HEK293 (cell line): ENCODE measurements at regions not wholly inside any gene's neighbourhood (a gene's known extent, or its start where the extent isn't known, plus 50 kb on each side); places are given as distances from the start of the nearest gene placed in this dataset.

Experiments used
- CTCF ChIA-PET: fragments of 350-600 bp; formaldehyde crosslinking; extraction: SDS; loops from one replicate; lab custom pipeline; 2021; ENCODE audit warnings: antibody characterized with exemption; lab: Yijun Ruan, JAX
- POLR2A ChIA-PET: fragments of 300-600 bp; formaldehyde crosslinking; extraction: SDS; loops from one replicate; lab custom pipeline; 2020; ENCODE audit warnings: antibody characterized with exemption, inconsistent platforms; lab: Yijun Ruan, JAX
- H3K27ac ChIP-seq: fragments of 200-500 bp; sonication (Bioruptor generic); 2 replicates; pipeline ENCODE4 v1.5.1; 2014; ENCODE audit warnings: low read depth, low read length, control low read depth, inconsistent platforms; ENCODE audit errors: extremely low read depth
- H3K36me3 ChIP-seq, 2 experiments: fragments of 200-500 bp in 1 of 2; sonication (Bioruptor generic) in 1 of 2; 1 replicate in 1 of 2; 2 replicates in 1 of 2; pipeline ENCODE4 v1.5.1; 2014 to 2017; ENCODE audit warnings: inconsistent platforms in 2 of 2, low read length in 2 of 2; ENCODE audit not compliant: control insufficient read depth in 2 of 2, insufficient read depth in 1 of 2
- H3K4me1 ChIP-seq: fragments of 200-500 bp; sonication (Bioruptor generic); 2 replicates; pipeline ENCODE4 v1.5.1; 2014; ENCODE audit warnings: mild to moderate bottlenecking, low read length, inconsistent platforms; ENCODE audit not compliant: control insufficient read depth, insufficient read depth
- H3K4me3 ChIP-seq: 2 replicates; pipeline ENCODE4 v1.5.1; 2011; ENCODE audit warnings: low read depth, mild to moderate bottlenecking, control low read depth, low read length, moderate library complexity
- H3K9me3 ChIP-seq: fragments of 200-500 bp; sonication (Bioruptor generic); 2 replicates; pipeline ENCODE4 v1.5.1; 2014; ENCODE audit warnings: low read depth, low read length, inconsistent platforms; ENCODE audit not compliant: control insufficient read depth, insufficient read depth
- GLIS2 ChIP-seq: fragments of 450-650 bp; formaldehyde crosslinking; IDR thresholded peaks from 2 replicates; pipeline ENCODE4 v1.5.1; 2016; ENCODE audit warnings: missing biosample characterization, missing genetic modification characterization
- RBAK ChIP-seq: fragments of 450-650 bp; formaldehyde crosslinking; IDR thresholded peaks from 2 replicates; pipeline ENCODE4 v1.5.1; 2016; ENCODE audit warnings: missing biosample characterization, missing genetic modification characterization
- SCRT2 ChIP-seq: fragments of 450-650 bp; formaldehyde crosslinking; IDR thresholded peaks from 2 replicates; pipeline ENCODE4 v1.5.1; 2016; ENCODE audit warnings: missing biosample characterization, missing genetic modification characterization
- ZBTB49 ChIP-seq: fragments of 450-650 bp; formaldehyde crosslinking; IDR thresholded peaks from 2 replicates; pipeline ENCODE4 v1.5.1; 2016; ENCODE audit warnings: missing biosample characterization, missing genetic modification characterization, low read depth
- ZEB2 ChIP-seq: fragments of 450-650 bp; formaldehyde crosslinking; IDR thresholded peaks from 2 replicates; pipeline ENCODE4 v1.5.1; 2016; ENCODE audit warnings: missing biosample characterization, missing genetic modification characterization
- ZFHX2 ChIP-seq: fragments of 450-650 bp; formaldehyde crosslinking; conservative IDR thresholded peaks from 2 replicates; pipeline ENCODE4 v1.5.1; 2016; ENCODE audit warnings: missing biosample characterization, missing genetic modification characterization
- ZIC2 ChIP-seq: fragments of 450-650 bp; formaldehyde crosslinking; IDR thresholded peaks from 2 replicates; pipeline ENCODE4 v1.5.1; 2016; ENCODE audit warnings: missing biosample characterization, missing genetic modification characterization
- ZNF18 ChIP-seq: fragments of 450-650 bp; formaldehyde crosslinking; IDR thresholded peaks from 2 replicates; pipeline ENCODE4 v1.5.1; 2016; ENCODE audit warnings: missing biosample characterization, missing genetic modification characterization
- ZNF211 ChIP-seq: fragments of 450-650 bp; formaldehyde crosslinking; IDR thresholded peaks from 2 replicates; pipeline ENCODE4 v1.5.1; 2016; ENCODE audit warnings: low read depth, missing biosample characterization, missing genetic modification characterization
- ZNF223 ChIP-seq: fragments of 450-650 bp; formaldehyde crosslinking; IDR thresholded peaks from 2 replicates; pipeline ENCODE4 v1.5.1; 2016; ENCODE audit warnings: missing biosample characterization, missing genetic modification characterization
- ZNF239 ChIP-seq: fragments of 450-650 bp; formaldehyde crosslinking; IDR thresholded peaks from 2 replicates; pipeline ENCODE4 v1.5.1; 2016; ENCODE audit warnings: missing biosample characterization, missing genetic modification characterization
- ZNF266 ChIP-seq: fragments of 450-650 bp; formaldehyde crosslinking; IDR thresholded peaks from 2 replicates; pipeline ENCODE4 v1.5.1; 2016; ENCODE audit warnings: missing biosample characterization, missing genetic modification characterization, low read depth
- ZNF362 ChIP-seq: fragments of 450-650 bp; formaldehyde crosslinking; IDR thresholded peaks from 2 replicates; pipeline ENCODE4 v1.5.1; 2016; ENCODE audit warnings: missing biosample characterization, missing genetic modification characterization
- ZNF391 ChIP-seq: fragments of 450-650 bp; formaldehyde crosslinking; IDR thresholded peaks from 2 replicates; pipeline ENCODE4 v1.5.1; 2016; ENCODE audit warnings: low read depth, missing biosample characterization, missing genetic modification characterization, borderline replicate concordance
- ZNF423 ChIP-seq: fragments of 450-650 bp; formaldehyde crosslinking; IDR thresholded peaks from 2 replicates; pipeline ENCODE4 v1.5.1; 2016; ENCODE audit warnings: missing biosample characterization, missing genetic modification characterization
- ZNF48 ChIP-seq: fragments of 450-650 bp; formaldehyde crosslinking; IDR thresholded peaks from 2 replicates; pipeline ENCODE4 v1.5.1; 2016; ENCODE audit warnings: missing biosample characterization, missing genetic modification characterization
- ZNF501 ChIP-seq: fragments of 450-650 bp; formaldehyde crosslinking; IDR thresholded peaks from 2 replicates; pipeline ENCODE4 v1.5.1; 2016; ENCODE audit warnings: missing biosample characterization, missing genetic modification characterization
- ZNF521 ChIP-seq: fragments of 450-650 bp; formaldehyde crosslinking; IDR thresholded peaks from 2 replicates; pipeline ENCODE4 v1.5.1; 2017; ENCODE audit warnings: missing biosample characterization, mild to moderate bottlenecking, missing genetic modification characterization
- ZNF549 ChIP-seq: fragments of 450-650 bp; IDR thresholded peaks from 2 replicates; pipeline ENCODE4 v1.5.1; 2018; ENCODE audit warnings: missing biosample characterization, missing genetic modification characterization, mild to moderate bottlenecking, inconsistent platforms, moderate library complexity
- ZNF571 ChIP-seq: fragments of 450-650 bp; formaldehyde crosslinking; IDR thresholded peaks from 2 replicates; pipeline ENCODE4 v1.5.0; 2017; ENCODE audit warnings: missing biosample characterization, missing genetic modification characterization
- ZNF830 ChIP-seq: fragments of 450-650 bp; IDR thresholded peaks from 2 replicates; pipeline ENCODE4 v1.5.0; 2018; ENCODE audit warnings: missing biosample characterization, missing genetic modification characterization, low read depth, mild to moderate bottlenecking, moderate library complexity
- ZSCAN23 ChIP-seq: fragments of 450-650 bp; formaldehyde crosslinking; IDR thresholded peaks from 2 replicates; pipeline ENCODE4 v1.5.1; 2016; ENCODE audit warnings: missing biosample characterization, missing genetic modification characterization
- TF ChIP-seq, protein P1 (sequence below): fragments of 450-650 bp; formaldehyde crosslinking; IDR thresholded peaks from 2 replicates; pipeline ENCODE4 v1.5.1; 2016; ENCODE audit warnings: missing biosample characterization, missing genetic modification characterization

GRCh38 chr10:120732067-120732466 is 119.1 kb upstream of the WDR11 start (continued):
- TF ChIP-seq, protein P1, sequence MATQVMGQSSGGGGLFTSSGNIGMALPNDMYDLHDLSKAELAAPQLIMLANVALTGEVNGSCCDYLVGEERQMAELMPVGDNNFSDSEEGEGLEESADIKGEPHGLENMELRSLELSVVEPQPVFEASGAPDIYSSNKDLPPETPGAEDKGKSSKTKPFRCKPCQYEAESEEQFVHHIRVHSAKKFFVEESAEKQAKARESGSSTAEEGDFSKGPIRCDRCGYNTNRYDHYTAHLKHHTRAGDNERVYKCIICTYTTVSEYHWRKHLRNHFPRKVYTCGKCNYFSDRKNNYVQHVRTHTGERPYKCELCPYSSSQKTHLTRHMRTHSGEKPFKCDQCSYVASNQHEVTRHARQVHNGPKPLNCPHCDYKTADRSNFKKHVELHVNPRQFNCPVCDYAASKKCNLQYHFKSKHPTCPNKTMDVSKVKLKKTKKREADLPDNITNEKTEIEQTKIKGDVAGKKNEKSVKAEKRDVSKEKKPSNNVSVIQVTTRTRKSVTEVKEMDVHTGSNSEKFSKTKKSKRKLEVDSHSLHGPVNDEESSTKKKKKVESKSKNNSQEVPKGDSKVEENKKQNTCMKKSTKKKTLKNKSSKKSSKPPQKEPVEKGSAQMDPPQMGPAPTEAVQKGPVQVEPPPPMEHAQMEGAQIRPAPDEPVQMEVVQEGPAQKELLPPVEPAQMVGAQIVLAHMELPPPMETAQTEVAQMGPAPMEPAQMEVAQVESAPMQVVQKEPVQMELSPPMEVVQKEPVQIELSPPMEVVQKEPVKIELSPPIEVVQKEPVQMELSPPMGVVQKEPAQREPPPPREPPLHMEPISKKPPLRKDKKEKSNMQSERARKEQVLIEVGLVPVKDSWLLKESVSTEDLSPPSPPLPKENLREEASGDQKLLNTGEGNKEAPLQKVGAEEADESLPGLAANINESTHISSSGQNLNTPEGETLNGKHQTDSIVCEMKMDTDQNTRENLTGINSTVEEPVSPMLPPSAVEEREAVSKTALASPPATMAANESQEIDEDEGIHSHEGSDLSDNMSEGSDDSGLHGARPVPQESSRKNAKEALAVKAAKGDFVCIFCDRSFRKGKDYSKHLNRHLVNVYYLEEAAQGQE (tag by site-specific recombination), result no peak

DNA sequence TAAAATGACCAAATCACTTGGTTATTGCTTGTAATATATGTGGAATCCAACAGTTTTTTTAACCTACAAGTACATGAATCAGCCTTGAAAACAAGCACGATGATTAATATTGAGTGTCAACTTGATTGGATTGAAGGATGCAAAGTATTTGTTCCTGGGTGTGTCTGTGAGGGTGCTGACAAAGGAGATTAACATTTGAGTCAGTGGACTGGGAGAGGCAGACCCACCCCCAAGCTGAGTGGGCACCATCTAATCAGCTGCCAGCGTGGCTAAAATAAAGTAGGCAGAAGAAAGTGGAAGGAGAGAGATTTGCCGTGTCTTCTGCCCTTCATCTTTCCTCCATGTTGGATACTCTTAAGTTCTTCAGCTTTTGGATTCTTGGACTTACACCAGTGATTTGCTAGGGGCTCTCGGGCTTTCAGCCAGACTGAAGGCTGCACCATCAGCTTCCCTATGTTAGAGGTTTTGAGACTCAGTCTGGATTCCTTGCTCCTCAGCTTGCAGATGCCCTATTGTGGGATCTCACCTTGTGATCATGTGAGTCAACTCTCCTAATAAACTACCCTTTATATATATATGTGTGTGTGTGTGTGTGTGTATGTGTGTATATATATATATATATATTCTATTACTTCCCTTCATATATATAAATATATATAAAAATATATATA is 118.4 kb upstream of the WDR11 start:
- Histone ChIP-seq H3K36me3 (no peaks in the 10 kb centered on the region), H3K4me3 (no peak overlapping the region), H3K9me3 (no peaks in the 10 kb centered on the region), H3K4me1 (no peaks in the 10 kb centered on the region), H3K27ac (no peak overlapping the region)
- ChIA-PET POLR2A (no interaction called here), CTCF (no interaction called here)
- TF ChIP-seq ZNF266 (tag by site-specific recombination), result no peak
- TF ChIP-seq ZNF521, result no peak
- no peak for TF ChIP-seq ZNF423 (tag by site-specific recombination)
- TF ChIP-seq ZFHX2 (tag by site-specific recombination), result no peak
- TF ChIP-seq ZNF571 (tag by site-specific recombination), result no peak
- TF ChIP-seq ZNF223 (tag by site-specific recombination), result no peak
- no peak for TF ChIP-seq ZBTB49 (tag by site-specific recombination)
- TF ChIP-seq ZIC2 (tag by site-specific recombination), result no peak
- no peak for TF ChIP-seq GLIS2 (tag by site-specific recombination)
- no peak for TF ChIP-seq ZNF239 (tag by site-specific recombination)
- TF ChIP-seq ZNF18, result no peak
- no peak for TF ChIP-seq ZEB2 (tag by site-specific recombination)

- Histone ChIP-seq H3K27ac (no peak overlapping the region), H3K4me1 (no peaks in the 10 kb centered on the region), H3K36me3 (no peaks in the 10 kb centered on the region), H3K9me3 (no peaks in the 10 kb centered on the region), H3K4me3 (no peak overlapping the region)
- ChIA-PET POLR2A (no interaction called here), CTCF (interaction anchor here (0.7 to 2.1 kb wide), 9 partner anchors 8 to 513 kb away, joined by 3 to 13 read pairs (median 4); no protein-coding TSS in a partner anchor)
- TF ChIP-seq ZNF223 (tag by site-specific recombination) (no peak), ZNF830 (tag by site-specific recombination) (no peak), ZNF391 (tag by site-specific recombination) (no peak), ZSCAN23 (no peak), SCRT2 (tag by site-specific recombination) (no peak), ZNF501 (tag by site-specific recombination) (no peak), ZNF211 (tag by site-specific recombination) (no peak), RBAK (no peak), ZIC2 (tag by site-specific recombination) (no peak), ZNF362 (tag by site-specific recombination) (no peak), ZNF549 (tag by site-specific recombination) (no peak), ZNF48 (tag by site-specific recombination) (no peak)
Observed at GRCh38 chr10:120734483-120735078, 116.6 kb upstream of the WDR11 start.
